H1 (cell line): ENCODE measurements at regions not wholly inside any gene's neighbourhood (a gene's known extent, or its start where the extent isn't known, plus 50 kb on each side); places are given as distances from the start of the nearest gene placed in this dataset.

Experiments used
- CTCF ChIA-PET: fragments of 300-600 bp; sonication (Branson Sonifier 250); formaldehyde crosslinking; loops from one replicate; lab custom pipeline; 2021; ENCODE audit not compliant: partially characterized antibody; lab: Charles Lee
- POLR2A ChIA-PET: fragments of 300-600 bp; sonication (Branson Sonifier 250); formaldehyde crosslinking; loops from one replicate; lab custom pipeline; 2021; ENCODE audit warnings: inconsistent platforms; ENCODE audit not compliant: partially characterized antibody; lab: Charles Lee
- DNase-seq, 2 experiments: peaks; one replicate each; pipeline versions ENCODE4 v3.0.0 to v3.0.0-alpha.2; 2010 to 2022; ENCODE audit warnings: low spot score in 2 of 2, low read depth in 1 of 2, mixed read lengths in 1 of 2
- FAIRE-seq: peaks from 2 replicates; lab custom pipeline; 2011; peaks lifted over from hg19 to GRCh38; lab: Jason Lieb, UNC
- H2AFZ ChIP-seq: 2 replicates; pipeline ENCODE4 v1.8.1; 2012; ENCODE audit warnings: low read length, inconsistent platforms
- H2AK5ac ChIP-seq: 2 replicates; pipeline ENCODE4 v1.6.1; 2013; ENCODE audit warnings: low read depth, low read length
- H2BK120ac ChIP-seq: replicated peaks from 2 replicates; pipeline ENCODE3; 2013; ENCODE audit warnings: low read depth, low read length, inconsistent platforms
- H2BK12ac ChIP-seq: 2 replicates; pipeline ENCODE4 v1.6.1; 2013; ENCODE audit warnings: low read depth, low read length
- H2BK15ac ChIP-seq: 2 replicates; pipeline ENCODE4 v1.6.1; 2013; ENCODE audit warnings: low read length
- H2BK20ac ChIP-seq: 2 replicates; pipeline ENCODE4 v1.6.1; 2013; ENCODE audit warnings: low read length
- H2BK5ac ChIP-seq: 2 replicates; pipeline ENCODE4 v1.6.1; 2013; ENCODE audit warnings: low read depth, low read length
- H3K14ac ChIP-seq: 2 replicates; pipeline ENCODE4 v1.6.1; 2013; ENCODE audit warnings: inconsistent platforms; ENCODE audit not compliant: insufficient read length
- H3K18ac ChIP-seq: 2 replicates; pipeline ENCODE4 v1.6.1; 2013; ENCODE audit warnings: low read length; ENCODE audit errors: extremely low read depth
- H3K23ac ChIP-seq: 2 replicates; pipeline ENCODE4 v1.6.1; 2013; ENCODE audit warnings: inconsistent platforms; ENCODE audit not compliant: insufficient read length
- H3K23me2 ChIP-seq: 2 replicates; pipeline ENCODE4 v1.6.1; 2013; ENCODE audit warnings: low read depth, low read length
- H3K27ac ChIP-seq: 2 replicates; pipeline ENCODE4 v1.6.1; 2011; ENCODE audit warnings: low read depth, low read length, inconsistent platforms
- H3K27me3 ChIP-seq, 4 experiments: replicated peaks in 1 of 4; 1 replicate in 1 of 4; 2 replicates in 3 of 4; pipeline versions ENCODE4 v1.6.1 to v1.8.1; 2011 to 2013; ENCODE audit warnings: low read length in 3 of 4, mild to moderate bottlenecking in 3 of 4, inconsistent platforms in 2 of 4, mixed read lengths in 2 of 4, moderate library complexity in 1 of 4; ENCODE audit not compliant: control insufficient read depth in 3 of 4, insufficient read depth in 3 of 4; ENCODE audit errors: extremely low read depth in 1 of 4
- H3K36me3 ChIP-seq, 4 experiments: 2 replicates each; pipeline versions ENCODE4 v1.6.1 to v1.8.1; 2011 to 2013; ENCODE audit warnings: mild to moderate bottlenecking in 4 of 4, low read length in 3 of 4, moderate library complexity in 2 of 4, control low read depth in 1 of 4, inconsistent platforms in 1 of 4; ENCODE audit not compliant: insufficient read depth in 4 of 4, control insufficient read depth in 2 of 4
- H3K4ac ChIP-seq: replicated peaks from 2 replicates; pipeline ENCODE3; 2013; ENCODE audit warnings: low read length, low read depth, mixed read lengths, inconsistent platforms; ENCODE audit not compliant: insufficient read length
- H3K4me1 ChIP-seq, 4 experiments: replicated peaks in 1 of 4; 1 replicate in 1 of 4; 2 replicates in 3 of 4; pipeline versions ENCODE4 v1.6.1 to v1.8.1; 2011 to 2013; ENCODE audit warnings: low read length in 3 of 4, inconsistent platforms in 2 of 4, mixed read lengths in 1 of 4; ENCODE audit not compliant: insufficient read depth in 4 of 4, control insufficient read depth in 3 of 4
- H3K4me2 ChIP-seq, 2 experiments: 2 replicates each; pipeline versions ENCODE4 v1.6.1 to v1.8.1; 2011 to 2013; ENCODE audit warnings: low read depth in 2 of 2, low read length in 2 of 2, control low read depth in 1 of 2, inconsistent platforms in 1 of 2, mild to moderate bottlenecking in 1 of 2; ENCODE audit not compliant: insufficient read depth in 1 of 2
- H3K4me3 ChIP-seq, 4 experiments: fragments of 200-600, 300-600 bp in 1 of 4; sonication (generic), shearing (Covaris generic), sonication (Bioruptor Twin) in 1 of 4; 2 replicates each; pipeline versions ENCODE4 v1.5.1 to v1.8.1; 2011 to 2016; ENCODE audit warnings: low read length in 4 of 4, low read depth in 3 of 4, control low read depth in 2 of 4, inconsistent platforms in 2 of 4, mild to moderate bottlenecking in 2 of 4, mixed read lengths in 1 of 4, moderate library complexity in 1 of 4; ENCODE audit not compliant: insufficient read depth in 2 of 4; ENCODE audit errors: extremely low read depth in 1 of 4
- H3K56ac ChIP-seq: replicated peaks from 2 replicates; pipeline ENCODE3; 2013; ENCODE audit warnings: low read depth, mild to moderate bottlenecking, mixed read lengths, low read length, inconsistent platforms; ENCODE audit not compliant: insufficient read length
- H3K79me1 ChIP-seq: 2 replicates; pipeline ENCODE4 v1.6.1; 2013; ENCODE audit warnings: low read depth, low read length, control low read depth
- H3K79me2 ChIP-seq, 2 experiments: 2 replicates each; pipeline versions ENCODE4 v1.6.1 to v1.8.1; 2012 to 2013; ENCODE audit warnings: low read length in 2 of 2, mild to moderate bottlenecking in 2 of 2, inconsistent platforms in 1 of 2; ENCODE audit not compliant: insufficient read depth in 2 of 2, control insufficient read depth in 1 of 2
- H3K9ac ChIP-seq, 4 experiments: replicated peaks in 1 of 4; 1 replicate in 1 of 4; 2 replicates in 3 of 4; pipeline versions ENCODE4 v1.6.1 to v1.8.1; 2011 to 2013; ENCODE audit warnings: low read depth in 3 of 4, low read length in 3 of 4, control low read depth in 2 of 4, mild to moderate bottlenecking in 2 of 4, moderate library complexity in 2 of 4, inconsistent platforms in 1 of 4; ENCODE audit errors: extremely low read depth in 1 of 4
- H3K9me3 ChIP-seq, 2 experiments: 2 replicates each; pipeline versions ENCODE4 v1.6.1 to v1.8.1; 2012 to 2013; ENCODE audit warnings: mild to moderate bottlenecking in 2 of 2, moderate library complexity in 2 of 2, control low read depth in 1 of 2, inconsistent platforms in 1 of 2, low read depth in 1 of 2, low read length in 1 of 2, mixed read lengths in 1 of 2; ENCODE audit not compliant: insufficient read depth in 2 of 2
- H4K20me1 ChIP-seq, 2 experiments: replicated peaks in 1 of 2; 2 replicates each; pipeline versions ENCODE3 to v1.8.1; 2011 to 2013; ENCODE audit warnings: inconsistent platforms in 2 of 2, low read length in 2 of 2, mild to moderate bottlenecking in 1 of 2; ENCODE audit not compliant: insufficient read depth in 2 of 2, control insufficient read depth in 1 of 2
- H4K5ac ChIP-seq: 2 replicates; pipeline ENCODE4 v1.6.1; 2013; ENCODE audit warnings: low read length, low read depth, mixed read lengths, inconsistent platforms; ENCODE audit not compliant: insufficient read length
- H4K8ac ChIP-seq: 2 replicates; pipeline ENCODE4 v1.8.0; 2013; ENCODE audit warnings: mild to moderate bottlenecking, moderate library complexity, low read length, inconsistent platforms; ENCODE audit not compliant: insufficient read depth; ENCODE audit errors: extremely low read depth
- H4K91ac ChIP-seq: replicated peaks from 2 replicates; pipeline ENCODE3; 2013; ENCODE audit warnings: low read length, mixed read lengths, inconsistent platforms; ENCODE audit not compliant: insufficient read length
- BCL11A ChIP-seq, 2 experiments: IDR thresholded peaks; one replicate each; pipeline ENCODE4 v1.6.1; 2011; ENCODE audit warnings: low read depth in 2 of 2, low read length in 2 of 2, mild to moderate bottlenecking in 2 of 2
- CHD2 ChIP-seq: IDR thresholded peaks from 2 replicates; pipeline ENCODE4 v1.6.1; 2012; ENCODE audit warnings: low read length, improper control_type of control experiment
- E2F6 ChIP-seq: IDR thresholded peaks from 2 replicates; pipeline ENCODE4 v1.6.1; 2012; ENCODE audit warnings: inconsistent platforms
- EGR1 ChIP-seq: IDR thresholded peaks from 2 replicates; pipeline ENCODE4 v1.6.1; 2011; ENCODE audit warnings: low read depth, low read length, borderline replicate concordance
- GABPA ChIP-seq: IDR thresholded peaks from 2 replicates; pipeline ENCODE4 v1.6.1; 2011; ENCODE audit warnings: mild to moderate bottlenecking, low read length, moderate library complexity, borderline replicate concordance; ENCODE audit not compliant: insufficient read depth
- HDAC6 ChIP-seq: IDR thresholded peaks from one replicate; pipeline ENCODE4 v1.7.1; 2012; ENCODE audit warnings: low read depth, mild to moderate bottlenecking, inconsistent platforms, low read length, moderate library complexity
- JUND ChIP-seq: IDR thresholded peaks from 2 replicates; pipeline ENCODE4 v1.6.1; 2011; ENCODE audit warnings: mild to moderate bottlenecking, improper control_type of control experiment, low read length
- MAFK ChIP-seq: IDR thresholded peaks from 2 replicates; pipeline ENCODE4 v1.6.1; 2012; ENCODE audit warnings: low read depth, mild to moderate bottlenecking, improper control_type of control experiment, low read length
- SP4 ChIP-seq: IDR thresholded peaks from 2 replicates; pipeline ENCODE4 v1.6.1; 2012; ENCODE audit warnings: low read length, inconsistent platforms
- WGBS, 2 experiments: shearing (Covaris generic) in 1 of 2; methylation state at CpG; one replicate each; pipeline versions ENCODE4 v1.1.6 to v1.1.7; 2013 to 2015; ENCODE audit warnings: low lambda C conversion rate in 2 of 2, mixed read lengths in 2 of 2, inconsistent platforms in 1 of 2, low coverage in 1 of 2, missing lambda C conversion rate in 1 of 2; ENCODE audit not compliant: insufficient replicate concordance in 2 of 2, insufficient coverage in 1 of 2, insufficient read length in 1 of 2; ENCODE audit errors: extremely low coverage in 1 of 2, missing lambda C conversion rate in 1 of 2; 5-methylcytosine and 5-hydroxymethylcytosine counted together

GRCh38 chr12:124633365-124634362, 66.3 kb upstream of the NCOR2 start:
- Histone ChIP-seq H3K4me1 (peaks cover 4 to 13% (median 8%) of the 10 kb centered on the region in 4 experiments), H3K4me3 (no peak overlapping the region), H2BK12ac (0 out of 2 replicates have a peak overlapping the region, but pooled peaks have one; percentile 39), H4K5ac (no peak overlapping the region), H3K56ac (no peak overlapping the region), H2BK15ac (peak overlapping the region; percentile 75; the same call in 1 of the 2 replicates), H3K27ac (no peak overlapping the region), H3K4ac (no peak overlapping the region), H3K79me2 (no peaks in the 10 kb centered on the region), H3K9me3 (no peaks in the 10 kb centered on the region), H3K4me2 (no peak overlapping the region), H2AK5ac (no peak overlapping the region; the same call in 1 of the 2 replicates), H4K20me1 (no peaks in the 10 kb centered on the region), H2BK120ac (no peak overlapping the region), H4K91ac (peak overlapping the region; percentile 42), H3K23me2 (no peaks in the 10 kb centered on the region), H3K18ac (no peak overlapping the region), H3K9ac (no peak overlapping the region), H3K36me3 (no peaks in the 10 kb centered on the region), H3K79me1 (no peaks in the 10 kb centered on the region), H3K14ac (no peak overlapping the region), H3K27me3 (no peaks in the 10 kb centered on the region), H2BK20ac (no peak overlapping the region), H3K23ac (no peak overlapping the region), H4K8ac (no peak overlapping the region), H2AFZ (no peak overlapping the region), H2BK5ac (0 out of 2 replicates have a peak overlapping the region, but pooled peaks have one; percentile 48)
- 78% methylated on average over 16 of the region's 17 CpGs; no CpG with 5 or more reads in 1 of the 2 experiments for WGBS, 2 experiments
- DNase-seq = no peak
- FAIRE-seq = no peak
- POLR2A ChIA-PET = interaction anchor here (0.7 to 1.2 kb wide), 2 partner anchors 12 to 70 kb away, joined by 3 to 6 read pairs; no protein-coding TSS in a partner anchor
- CTCF ChIA-PET = interaction anchor here (0.6 to 2.7 kb wide), 5 partner anchors 8 to 152 kb away, joined by 3 to 9 read pairs (median 3); no protein-coding TSS in a partner anchor
- no peak for TF ChIP-seq HDAC6
- no peak for TF ChIP-seq GABPA
- TF ChIP-seq EGR1 = no peak
- no peak for TF ChIP-seq CHD2
- no peak for TF ChIP-seq SP4
- TF ChIP-seq MAFK = no peak
- TF ChIP-seq BCL11A (IDR thresholded peaks at IDR 0.05; ENCODE audit: low read depth in 2 of 2, low read length in 2 of 2) = no peak
- no peak for TF ChIP-seq E2F6
- TF ChIP-seq JUND = no peak
